Endothelial cell of umbilical vein (primary cell): ENCODE measurements at regions not wholly inside any gene's neighbourhood (a gene's known extent, or its start where the extent isn't known, plus 50 kb on each side); places are given as distances from the start of the nearest gene placed in this dataset.

Experiments
- BruUV-seq: library from RNA; stranded (reverse); fragments of 400-500 nt; replicated peaks from 2 replicates; lab custom pipeline; 2021; lab: Mats Ljungman, UMichigan
- CTCF ChIA-PET: fragments of 300-600, 350-600 bp; sonication (Branson Sonifier 250); formaldehyde crosslinking; loops from one replicate; lab custom pipeline; 2021; ENCODE audit warnings: antibody characterized with exemption, inconsistent platforms; lab: Charles Lee
- POLR2A ChIA-PET: fragments of 300-600, 350-600 bp; sonication (Branson Sonifier 250); formaldehyde crosslinking; loops from one replicate; lab custom pipeline; 2021; ENCODE audit warnings: antibody characterized with exemption, inconsistent platforms; lab: Charles Lee
- DNase-seq: peaks from one replicate; pipeline ENCODE4 v3.0.0-alpha.2; 2011; ENCODE audit warnings: low read depth, low spot score
- FAIRE-seq: peaks from 2 replicates; lab custom pipeline; 2011; peaks lifted over from hg19 to GRCh38; lab: Jason Lieb, UNC
- H2AFZ ChIP-seq: 2 replicates; pipeline ENCODE4 v1.6.0; 2012; ENCODE audit warnings: low read depth, low read length, control low read depth, inconsistent platforms
- H3K27ac ChIP-seq: 2 replicates; pipeline ENCODE4 v1.5.1; 2011; ENCODE audit warnings: low read depth, mild to moderate bottlenecking, control low read depth, low read length, moderate library complexity; ENCODE audit not compliant: insufficient read depth
- H3K27me3 ChIP-seq, 2 experiments: 2 replicates each; pipeline versions ENCODE4 v1.6.0 to v1.6.1; 2011; ENCODE audit warnings: low read length in 2 of 2, mixed read lengths in 1 of 2; ENCODE audit not compliant: control insufficient read depth in 2 of 2, insufficient read depth in 2 of 2
- H3K36me3 ChIP-seq, 2 experiments: 2 replicates in 1 of 2; 3 replicates in 1 of 2; pipeline ENCODE4 v1.5.1; 2011; ENCODE audit warnings: low read length in 2 of 2, mild to moderate bottlenecking in 1 of 2, moderate library complexity in 1 of 2; ENCODE audit not compliant: control insufficient read depth in 2 of 2, insufficient read depth in 2 of 2; ENCODE audit errors: extremely low read depth in 1 of 2
- H3K4me1 ChIP-seq: 3 replicates; pipeline ENCODE4 v1.5.1; 2011; ENCODE audit warnings: mild to moderate bottlenecking, low read length; ENCODE audit not compliant: control insufficient read depth, insufficient read depth; ENCODE audit errors: extremely low read depth
- H3K4me2 ChIP-seq: 2 replicates; pipeline ENCODE4 v1.6.1; 2011; ENCODE audit warnings: low read length, control low read depth, mixed read lengths; ENCODE audit not compliant: insufficient read depth
- H3K4me3 ChIP-seq, 3 experiments: fragments of 200-600 bp in 1 of 3; sonication (generic), shearing (Covaris generic) in 1 of 3; replicated peaks in 1 of 3; 2 replicates each; pipeline ENCODE4 v1.5.1; 2011 to 2016; ENCODE audit warnings: control low read depth in 3 of 3, low read length in 3 of 3, mild to moderate bottlenecking in 2 of 3, inconsistent platforms in 1 of 3, low read depth in 1 of 3, moderate library complexity in 1 of 3; ENCODE audit not compliant: insufficient read depth in 1 of 3
- H3K79me2 ChIP-seq: 2 replicates; pipeline ENCODE4 v1.6.0; 2012; ENCODE audit warnings: low read length, inconsistent platforms; ENCODE audit not compliant: control insufficient read depth, insufficient read depth
- H3K9ac ChIP-seq: replicated peaks from 2 replicates; pipeline ENCODE3; 2011; ENCODE audit warnings: low read length, control low read depth; ENCODE audit not compliant: insufficient read depth; ENCODE audit errors: extremely low read depth
- H3K9me1 ChIP-seq: replicated peaks from 3 replicates; pipeline ENCODE4 v1.6.0; 2011; ENCODE audit warnings: mild to moderate bottlenecking, low read length; ENCODE audit not compliant: control insufficient read depth, insufficient read depth; ENCODE audit errors: extremely low read depth
- H3K9me3 ChIP-seq: replicated peaks from 2 replicates; pipeline ENCODE4 v1.5.1; 2012; ENCODE audit warnings: low read length, inconsistent platforms; ENCODE audit not compliant: control insufficient read depth, insufficient read depth
- H4K20me1 ChIP-seq: replicated peaks from 2 replicates; pipeline ENCODE3; 2011; ENCODE audit warnings: mild to moderate bottlenecking, low read length; ENCODE audit not compliant: control insufficient read depth, insufficient read depth; ENCODE audit errors: extremely low read depth
- EZH2 ChIP-seq: IDR thresholded peaks from 2 replicates; pipeline ENCODE4 v1.6.1; 2012; ENCODE audit warnings: borderline replicate concordance, low read depth, mild to moderate bottlenecking, moderate library complexity, low read length, inconsistent platforms; ENCODE audit not compliant: severe bottlenecking
- FOS ChIP-seq: IDR thresholded peaks from 2 replicates; pipeline ENCODE4 v1.6.1; 2011; ENCODE audit warnings: mild to moderate bottlenecking, low read length, moderate library complexity, borderline replicate concordance; ENCODE audit not compliant: insufficient read depth
- GATA2 ChIP-seq: IDR thresholded peaks from 2 replicates; pipeline ENCODE4 v1.7.0; 2011; ENCODE audit warnings: low read depth, mild to moderate bottlenecking, moderate library complexity, mixed read lengths, low read length; ENCODE audit not compliant: insufficient read length, insufficient read depth
- JUN ChIP-seq: IDR thresholded peaks from 2 replicates; pipeline ENCODE4 v1.6.1; 2011; ENCODE audit warnings: borderline replicate concordance, low read depth; ENCODE audit not compliant: insufficient read length, insufficient read depth
- MYC ChIP-seq: IDR thresholded peaks from one replicate; pipeline ENCODE4 v1.6.1; 2011; ENCODE audit warnings: mild to moderate bottlenecking, low read depth, low read length
- POLR2A ChIP-seq: IDR thresholded peaks from 2 replicates; pipeline ENCODE4 v1.6.1; 2012; ENCODE audit warnings: low read depth, mild to moderate bottlenecking, control low read depth, low read length
- POLR2AphosphoS5 ChIP-seq: IDR thresholded peaks from 2 replicates; pipeline ENCODE4 v1.6.1; 2012; ENCODE audit warnings: low read depth, mild to moderate bottlenecking, control low read depth, low read length, moderate library complexity; ENCODE audit not compliant: insufficient read depth
- dilution Hi-C: fragments of 300-500 bp; cut with MboI; formaldehyde crosslinking; loops from one replicate; pipeline ENCODE4 v1.15.0; 2019; ENCODE audit warnings: low sequenced_read_pairs; ENCODE audit not compliant: extremely low pct_ligation_motif_present
- intact Hi-C: fragments of 100-400 bp; cut with micrococcal nuclease; formaldehyde crosslinking; loops from one replicate; pipeline ENCODE4 v1.10.0; 2022
- TF ChIP-seq, protein P1 (sequence below), 2 donors: IDR thresholded peaks; 1 replicate in 1 of 2; 2 replicates in 1 of 2; pipeline ENCODE4 v1.5.1; 2011; ENCODE audit warnings: low read length in 2 of 2, mild to moderate bottlenecking in 2 of 2, moderate library complexity in 2 of 2, control low read depth in 1 of 2, inconsistent platforms in 1 of 2, low read depth in 1 of 2; ENCODE audit not compliant: insufficient read depth in 1 of 2; ENCODE audit errors: extremely low read depth in 1 of 2
- TF ChIP-seq, protein P2 (sequence below): IDR thresholded peaks from 2 replicates; pipeline ENCODE4 v1.6.1; 2011; ENCODE audit not compliant: insufficient read depth, insufficient read length

DNA sequence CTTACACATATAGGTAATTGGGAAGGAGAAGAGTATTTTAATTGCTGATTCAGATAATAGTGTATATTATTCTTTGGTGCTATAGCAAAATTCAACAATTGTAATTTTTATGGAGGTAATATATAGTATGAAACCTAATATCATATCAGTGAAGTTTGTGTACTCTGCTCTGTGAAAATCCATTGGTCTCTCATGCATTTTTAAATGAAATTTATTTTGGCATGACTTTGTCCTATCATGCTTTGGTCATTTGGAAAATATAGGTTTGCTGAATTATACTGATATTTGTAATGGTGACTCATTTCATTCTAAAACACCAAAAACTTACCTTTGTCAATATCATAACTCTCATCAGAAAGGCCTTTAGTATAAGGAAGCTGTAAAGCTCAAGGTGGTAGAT, 962.0 kb upstream of the NOVA1 start:
- intact Hi-C loops (no loop called here), dilution Hi-C loops (no loop called here)
- Histone ChIP-seq H3K36me3 (no peaks in the 10 kb centered on the region), H3K79me2 (no peaks in the 10 kb centered on the region), H3K4me2 (no peak overlapping the region), H2AFZ (no peak overlapping the region), H4K20me1 (no peaks in the 10 kb centered on the region), H3K9ac (no peak overlapping the region), H3K27ac (no peak overlapping the region), H3K9me3 (no peaks in the 10 kb centered on the region), H3K4me1 (no peaks in the 10 kb centered on the region), H3K4me3 (no peak overlapping the region), H3K27me3 (no peaks in the 10 kb centered on the region), H3K9me1 (no peaks in the 10 kb centered on the region)
- DNase-seq (no peak), FAIRE-seq (no peak)
- CTCF ChIA-PET, result no interaction called here
- TF ChIP-seq POLR2A (no peak), MYC (no peak), FOS (no peak), JUN (no peak), EZH2 (no peak), GATA2 (no peak), POLR2AphosphoS5 (no peak)
- TF ChIP-seq, protein P1, sequence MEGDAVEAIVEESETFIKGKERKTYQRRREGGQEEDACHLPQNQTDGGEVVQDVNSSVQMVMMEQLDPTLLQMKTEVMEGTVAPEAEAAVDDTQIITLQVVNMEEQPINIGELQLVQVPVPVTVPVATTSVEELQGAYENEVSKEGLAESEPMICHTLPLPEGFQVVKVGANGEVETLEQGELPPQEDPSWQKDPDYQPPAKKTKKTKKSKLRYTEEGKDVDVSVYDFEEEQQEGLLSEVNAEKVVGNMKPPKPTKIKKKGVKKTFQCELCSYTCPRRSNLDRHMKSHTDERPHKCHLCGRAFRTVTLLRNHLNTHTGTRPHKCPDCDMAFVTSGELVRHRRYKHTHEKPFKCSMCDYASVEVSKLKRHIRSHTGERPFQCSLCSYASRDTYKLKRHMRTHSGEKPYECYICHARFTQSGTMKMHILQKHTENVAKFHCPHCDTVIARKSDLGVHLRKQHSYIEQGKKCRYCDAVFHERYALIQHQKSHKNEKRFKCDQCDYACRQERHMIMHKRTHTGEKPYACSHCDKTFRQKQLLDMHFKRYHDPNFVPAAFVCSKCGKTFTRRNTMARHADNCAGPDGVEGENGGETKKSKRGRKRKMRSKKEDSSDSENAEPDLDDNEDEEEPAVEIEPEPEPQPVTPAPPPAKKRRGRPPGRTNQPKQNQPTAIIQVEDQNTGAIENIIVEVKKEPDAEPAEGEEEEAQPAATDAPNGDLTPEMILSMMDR (IDR thresholded peaks at IDR 0.05; ENCODE audit: extremely low read depth in 1 of 2, insufficient read depth in 1 of 2, low read depth in 1 of 2, low read length in 2 of 2), result no peak
- TF ChIP-seq, protein P2, sequence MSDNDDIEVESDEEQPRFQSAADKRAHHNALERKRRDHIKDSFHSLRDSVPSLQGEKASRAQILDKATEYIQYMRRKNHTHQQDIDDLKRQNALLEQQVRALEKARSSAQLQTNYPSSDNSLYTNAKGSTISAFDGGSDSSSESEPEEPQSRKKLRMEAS, result no peak
- POLR2A ChIA-PET, result no interaction called here
- no TSS peak for BruUV-seq
